Astrocyte (in vitro differentiated cells and primary cell): ENCODE measurements at regions not wholly inside any gene's neighbourhood (a gene's known extent, or its start where the extent isn't known, plus 50 kb on each side); places are given as distances from the start of the nearest gene placed in this dataset.

Source experiments
- EZH2 ChIP-seq: IDR thresholded peaks from 2 replicates; pipeline ENCODE4 v1.6.1; 2012; ENCODE audit warnings: mild to moderate bottlenecking, low read length, inconsistent platforms; ENCODE audit not compliant: insufficient read depth
- TF ChIP-seq, protein P1 (sequence below): IDR thresholded peaks from 2 replicates; pipeline ENCODE4 v1.5.1; 2011; ENCODE audit warnings: low read depth, mild to moderate bottlenecking, inconsistent platforms, low read length, moderate library complexity; ENCODE audit not compliant: insufficient read depth

DNA sequence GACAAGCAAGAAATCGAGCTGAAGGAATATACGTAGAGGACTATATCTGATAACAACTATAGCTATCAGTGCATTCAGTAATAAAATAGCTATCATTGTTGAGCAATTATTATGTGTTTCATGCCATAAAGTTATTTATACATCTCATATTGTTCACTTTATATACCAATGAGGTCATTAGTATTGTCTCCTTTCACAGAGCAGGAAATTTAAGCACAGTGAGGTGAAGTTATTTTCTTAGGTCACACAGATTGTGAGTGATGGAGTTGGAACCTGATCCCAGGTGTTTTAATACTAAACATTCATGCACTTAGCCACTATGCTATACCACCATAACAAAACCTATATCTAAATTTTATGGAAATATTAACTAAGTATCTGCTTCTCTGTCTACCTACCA is 180.5 kb upstream of the DPYD start:
- TF ChIP-seq, protein P1, sequence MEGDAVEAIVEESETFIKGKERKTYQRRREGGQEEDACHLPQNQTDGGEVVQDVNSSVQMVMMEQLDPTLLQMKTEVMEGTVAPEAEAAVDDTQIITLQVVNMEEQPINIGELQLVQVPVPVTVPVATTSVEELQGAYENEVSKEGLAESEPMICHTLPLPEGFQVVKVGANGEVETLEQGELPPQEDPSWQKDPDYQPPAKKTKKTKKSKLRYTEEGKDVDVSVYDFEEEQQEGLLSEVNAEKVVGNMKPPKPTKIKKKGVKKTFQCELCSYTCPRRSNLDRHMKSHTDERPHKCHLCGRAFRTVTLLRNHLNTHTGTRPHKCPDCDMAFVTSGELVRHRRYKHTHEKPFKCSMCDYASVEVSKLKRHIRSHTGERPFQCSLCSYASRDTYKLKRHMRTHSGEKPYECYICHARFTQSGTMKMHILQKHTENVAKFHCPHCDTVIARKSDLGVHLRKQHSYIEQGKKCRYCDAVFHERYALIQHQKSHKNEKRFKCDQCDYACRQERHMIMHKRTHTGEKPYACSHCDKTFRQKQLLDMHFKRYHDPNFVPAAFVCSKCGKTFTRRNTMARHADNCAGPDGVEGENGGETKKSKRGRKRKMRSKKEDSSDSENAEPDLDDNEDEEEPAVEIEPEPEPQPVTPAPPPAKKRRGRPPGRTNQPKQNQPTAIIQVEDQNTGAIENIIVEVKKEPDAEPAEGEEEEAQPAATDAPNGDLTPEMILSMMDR, result no peak
- no peak for TF ChIP-seq EZH2
